Type B pancreatic cell (in vitro differentiated cells): ENCODE measurements at regions not wholly inside any gene's neighbourhood (a gene's known extent, or its start where the extent isn't known, plus 50 kb on each side); places are given as distances from the start of the nearest gene placed in this dataset.

Experiments used
- DNase-seq: peaks from one replicate; pipeline ENCODE4 v3.0.0; 2021; ENCODE audit warnings: mixed read lengths; ENCODE audit not compliant: unreplicated experiment; ENCODE audit errors: extremely low spot score
- H3K27ac Mint-ChIP-seq: 2 replicates; pipeline ENCODE4 v1.8.0; 2021; ENCODE audit warnings: mild to moderate bottlenecking, mixed read lengths
- H3K27me3 Mint-ChIP-seq: 2 replicates; pipeline ENCODE4 v1.8.0; 2021; ENCODE audit warnings: mixed read lengths
- H3K36me3 Mint-ChIP-seq: 2 replicates; pipeline ENCODE4 v1.8.0; 2021; ENCODE audit warnings: mixed read lengths
- H3K4me1 Mint-ChIP-seq: one replicate; pipeline ENCODE4 v1.8.0; 2021; ENCODE audit warnings: mixed read lengths; ENCODE audit not compliant: unreplicated experiment
- H3K4me3 Mint-ChIP-seq: 2 replicates; pipeline ENCODE4 v1.8.0; 2021; ENCODE audit warnings: mild to moderate bottlenecking, mixed read lengths
- H3K9me3 Mint-ChIP-seq: 2 replicates; pipeline ENCODE4 v1.8.0; 2021; ENCODE audit warnings: mixed read lengths
- TF ChIP-seq, protein P1 (sequence below): fragments of 200-600 bp; sonication (generic); conservative IDR thresholded peaks from 2 replicates; pipeline ENCODE4 v1.5.0; 2021; ENCODE audit warnings: antibody characterized with exemption, mild to moderate bottlenecking

DNA sequence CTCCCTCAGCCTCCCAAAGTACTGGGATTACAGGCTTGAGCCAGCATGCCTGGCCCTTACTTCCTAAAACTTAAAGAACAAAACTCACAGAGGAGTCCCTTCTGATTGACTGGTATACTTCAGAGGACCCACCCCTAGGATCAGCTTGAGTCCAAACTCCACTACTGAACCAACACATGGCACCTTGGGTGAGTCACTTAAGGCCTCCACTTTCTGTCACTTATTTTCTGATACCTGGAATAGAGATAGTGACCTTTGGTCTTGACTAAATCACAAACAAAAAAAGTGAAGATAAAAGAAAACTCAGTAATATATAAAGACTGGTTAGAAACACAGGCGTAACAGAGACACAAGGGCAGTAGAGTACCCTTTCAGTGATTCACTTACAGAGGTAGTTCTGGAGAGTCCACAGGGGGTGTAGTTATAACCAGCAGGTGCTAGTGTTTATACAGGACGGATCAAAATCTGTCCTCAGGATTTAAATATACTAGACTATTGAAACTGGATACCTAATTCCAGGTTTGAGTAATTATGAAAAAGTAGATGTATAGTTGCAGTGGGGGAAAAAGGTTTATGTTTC is 274.3 kb upstream of the ANKRD55 start:
- Mint-ChIP-seq H3K27ac (peak overlapping the region; percentile 60), H3K4me1 (peaks cover 22% of the 10 kb centered on the region), H3K36me3 (no peaks in the 10 kb centered on the region), H3K9me3 (peaks cover 5% of the 10 kb centered on the region), H3K4me3 (no peak overlapping the region), H3K27me3 (no peaks in the 10 kb centered on the region)
- TF ChIP-seq, protein P1, sequence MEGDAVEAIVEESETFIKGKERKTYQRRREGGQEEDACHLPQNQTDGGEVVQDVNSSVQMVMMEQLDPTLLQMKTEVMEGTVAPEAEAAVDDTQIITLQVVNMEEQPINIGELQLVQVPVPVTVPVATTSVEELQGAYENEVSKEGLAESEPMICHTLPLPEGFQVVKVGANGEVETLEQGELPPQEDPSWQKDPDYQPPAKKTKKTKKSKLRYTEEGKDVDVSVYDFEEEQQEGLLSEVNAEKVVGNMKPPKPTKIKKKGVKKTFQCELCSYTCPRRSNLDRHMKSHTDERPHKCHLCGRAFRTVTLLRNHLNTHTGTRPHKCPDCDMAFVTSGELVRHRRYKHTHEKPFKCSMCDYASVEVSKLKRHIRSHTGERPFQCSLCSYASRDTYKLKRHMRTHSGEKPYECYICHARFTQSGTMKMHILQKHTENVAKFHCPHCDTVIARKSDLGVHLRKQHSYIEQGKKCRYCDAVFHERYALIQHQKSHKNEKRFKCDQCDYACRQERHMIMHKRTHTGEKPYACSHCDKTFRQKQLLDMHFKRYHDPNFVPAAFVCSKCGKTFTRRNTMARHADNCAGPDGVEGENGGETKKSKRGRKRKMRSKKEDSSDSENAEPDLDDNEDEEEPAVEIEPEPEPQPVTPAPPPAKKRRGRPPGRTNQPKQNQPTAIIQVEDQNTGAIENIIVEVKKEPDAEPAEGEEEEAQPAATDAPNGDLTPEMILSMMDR = no peak
- DNase-seq = no peak

DNA sequence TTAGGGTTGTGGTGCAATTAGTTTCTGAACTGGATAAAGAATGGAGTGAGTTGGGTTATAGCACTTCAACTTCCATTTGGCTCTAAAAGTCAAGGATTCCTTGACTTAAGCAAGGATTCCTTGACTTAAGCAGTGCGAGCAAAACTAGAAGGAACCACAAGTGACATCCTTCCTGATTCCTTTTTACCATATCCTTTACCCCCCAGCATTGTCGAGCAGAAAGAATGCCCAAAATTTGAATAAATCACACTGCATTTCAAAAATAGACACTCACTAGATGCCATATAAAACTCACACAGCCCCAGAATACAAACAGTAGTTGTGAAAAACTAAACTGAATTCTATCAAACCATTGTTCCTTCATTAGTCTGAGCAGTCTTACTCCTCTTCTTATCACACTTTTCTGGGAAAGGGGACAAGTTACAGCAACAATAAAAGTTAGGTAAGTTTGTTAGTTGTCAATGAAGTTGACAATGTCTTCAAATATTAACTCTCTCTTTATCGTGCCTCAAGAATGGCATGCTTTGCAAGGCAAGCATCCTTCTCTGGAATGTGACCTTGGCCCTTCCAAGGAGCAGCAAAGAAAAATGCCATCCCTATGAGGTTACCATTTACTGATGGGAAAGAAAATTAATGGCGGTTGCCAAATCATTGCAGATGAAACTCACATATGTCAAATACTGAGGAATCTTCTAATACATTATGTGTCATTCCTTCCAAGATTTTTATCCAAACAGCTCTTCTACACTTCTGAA is 273.3 kb upstream of the ANKRD55 start:
- DNase-seq = no peak
- H3K36me3 Mint-ChIP-seq = peaks cover 3% of the 10 kb centered on the region
- H3K4me1 Mint-ChIP-seq = peaks cover 22% of the 10 kb centered on the region
- H3K27ac Mint-ChIP-seq = peak overlapping the region; percentile 60
- TF ChIP-seq, protein P1 = no peak
- H3K27me3 Mint-ChIP-seq = no peaks in the 10 kb centered on the region
- peaks cover 9% of the 10 kb centered on the region for H3K9me3 Mint-ChIP-seq
- no peak overlapping the region for H3K4me3 Mint-ChIP-seq

DNA sequence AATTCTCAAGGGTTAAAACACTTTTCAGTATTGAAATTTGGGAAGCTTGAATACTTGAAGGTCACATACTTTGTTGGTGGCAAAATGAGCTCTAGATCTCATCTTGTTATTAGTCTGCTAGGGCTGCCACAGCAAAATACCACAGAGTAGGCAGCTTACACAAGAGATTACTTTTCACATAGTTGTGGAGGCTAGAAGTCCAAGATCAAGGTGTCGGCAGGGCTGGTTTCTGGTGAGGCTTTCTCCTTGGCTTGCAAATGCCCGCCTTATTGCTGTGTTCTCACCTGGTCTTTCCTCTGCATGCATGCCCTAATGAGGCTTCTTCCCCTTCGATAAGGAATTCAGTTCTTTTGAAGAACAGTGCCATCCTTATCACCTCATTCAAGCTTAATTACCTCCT is 270.8 kb upstream of the ANKRD55 start:
- TF ChIP-seq, protein P1 = no peak
- Mint-ChIP-seq H3K4me3 (no peak overlapping the region), H3K27me3 (no peaks in the 10 kb centered on the region), H3K36me3 (peaks cover 3% of the 10 kb centered on the region), H3K4me1 (peaks cover 15% of the 10 kb centered on the region), H3K27ac (no peak overlapping the region), H3K9me3 (peaks cover 9% of the 10 kb centered on the region)
- no peak for DNase-seq

DNA sequence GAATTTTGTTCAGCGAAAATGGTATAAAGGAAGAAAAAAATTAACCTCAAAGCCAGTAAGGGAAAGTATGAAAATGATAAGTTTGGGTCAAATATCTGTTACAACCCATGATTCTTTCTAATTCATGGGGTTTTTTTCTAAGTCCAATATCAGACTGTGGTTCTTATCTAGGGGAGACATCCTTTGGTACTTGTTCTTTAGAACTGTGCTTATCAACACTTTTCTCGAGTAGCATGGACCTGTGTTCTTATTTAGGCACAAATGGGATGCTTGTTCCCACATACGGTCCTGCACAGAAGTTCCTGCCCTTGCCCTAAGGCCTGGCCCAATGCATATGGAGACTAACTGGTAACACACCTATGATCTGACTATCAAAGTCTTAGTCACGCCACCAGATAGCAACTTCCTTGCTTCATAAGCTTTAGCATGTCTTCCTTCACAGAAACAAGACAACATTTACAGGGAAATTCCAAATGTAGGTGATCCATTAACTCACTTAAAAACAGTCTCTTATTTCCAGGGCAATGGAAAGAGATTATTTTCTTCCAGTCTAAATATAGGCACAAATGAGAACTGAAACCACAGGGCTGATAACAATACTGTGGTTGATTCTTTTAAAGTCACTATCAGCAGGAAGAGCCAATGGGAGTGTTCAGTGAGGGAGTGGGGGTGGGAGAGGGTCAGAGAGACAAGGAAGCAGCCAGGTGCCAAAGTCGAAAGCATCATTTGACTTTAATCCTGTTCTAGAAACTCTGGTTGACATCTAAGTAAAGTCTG is 268.8 kb upstream of the ANKRD55 start:
- Mint-ChIP-seq H3K27me3 (no peaks in the 10 kb centered on the region), H3K4me3 (no peak overlapping the region), H3K27ac (peak overlapping the region; percentile 61), H3K9me3 (peaks cover 9% of the 10 kb centered on the region), H3K36me3 (peaks cover 3% of the 10 kb centered on the region), H3K4me1 (peaks cover 11% of the 10 kb centered on the region)
- TF ChIP-seq, protein P1 = no peak
- no peak for DNase-seq

DNA sequence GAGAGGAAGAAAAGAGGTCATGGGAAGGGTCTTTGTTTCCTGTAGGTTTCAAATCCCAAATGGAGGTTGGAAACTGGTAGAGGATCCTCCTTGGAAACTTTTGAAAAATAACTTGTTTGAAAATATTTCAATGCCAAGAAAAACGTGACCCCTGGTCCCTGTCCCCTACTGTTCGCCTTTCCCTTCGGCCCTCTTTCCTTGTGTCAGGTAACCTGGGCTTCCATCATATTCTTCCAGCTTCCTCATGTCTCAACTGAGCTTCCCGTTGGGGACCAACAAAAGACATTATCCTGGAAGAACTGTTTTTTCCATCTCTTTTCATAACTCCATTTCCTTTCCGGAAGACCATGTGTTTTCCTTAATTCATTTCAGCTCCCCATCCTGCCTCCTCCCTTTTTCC is 266.8 kb upstream of the ANKRD55 start:
- peaks cover 4% of the 10 kb centered on the region for H3K9me3 Mint-ChIP-seq
- H3K4me1 Mint-ChIP-seq = peaks cover 15% of the 10 kb centered on the region
- H3K36me3 Mint-ChIP-seq = peaks cover 3% of the 10 kb centered on the region
- no peak overlapping the region for H3K4me3 Mint-ChIP-seq
- H3K27ac Mint-ChIP-seq = no peak overlapping the region
- no peaks in the 10 kb centered on the region for H3K27me3 Mint-ChIP-seq
- DNase-seq = no peak
- TF ChIP-seq, protein P1 = no peak
